ENCODE measurements at regions not wholly inside any gene's neighbourhood (a gene's known extent, or its start where the extent isn't known, plus 50 kb on each side); places are given as distances from the start of the nearest gene placed in this dataset.

DNA sequence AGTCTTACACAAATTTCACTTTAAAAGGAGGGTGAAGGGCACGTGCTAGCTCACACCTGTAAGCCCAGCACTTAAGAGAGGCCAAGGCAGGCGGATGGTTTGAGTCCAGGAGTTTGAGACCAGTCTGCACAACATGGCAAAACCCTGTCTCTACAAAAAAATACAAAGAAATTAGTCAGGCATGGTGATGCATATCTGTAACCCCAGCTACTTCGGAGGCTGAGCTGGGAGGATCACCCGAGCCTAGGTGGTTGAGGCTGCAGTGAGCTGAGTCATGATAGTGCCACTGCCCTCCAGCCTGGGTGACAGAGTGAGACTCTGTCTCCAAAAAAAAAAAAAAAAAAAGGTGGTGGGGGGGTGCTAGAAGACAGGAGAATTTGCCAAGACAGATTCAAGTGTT lies 237.3 kb upstream of the KLF14 start:
- DNase-seq, result no peak

GRCh38 chr7:130972201-130972600 lies 238.2 kb upstream of the KLF14 start:
- DNase-seq, result no peak

DNA sequence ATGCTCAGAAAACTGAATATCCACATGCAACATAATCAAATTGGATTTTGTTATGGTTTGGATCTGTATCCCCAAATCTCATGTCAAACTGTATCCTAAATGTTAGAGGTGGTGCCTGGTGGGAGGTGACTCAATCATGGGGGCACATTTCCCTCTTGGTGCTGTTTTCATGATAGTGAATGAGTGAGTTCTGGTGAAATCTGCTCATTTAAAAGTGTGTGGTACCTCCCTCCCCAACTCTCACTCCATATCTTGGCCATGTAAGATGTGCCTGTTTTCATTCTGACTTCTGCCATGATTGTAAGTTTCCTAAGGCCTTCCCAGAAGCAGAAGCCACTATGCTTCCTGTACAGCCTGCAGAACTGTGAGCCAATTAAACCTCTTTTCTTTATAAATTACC lies 239.6 kb upstream of the KLF14 start:
- no peak for DNase-seq

GRCh38 chr7:130974169-130974568 lies 240.2 kb upstream of the KLF14 start:
- no peak for DNase-seq

GRCh38 chr7:130974794-130975193 lies 240.8 kb upstream of the KLF14 start:
- DNase-seq, result no peak

GRCh38 chr7:130975731-130976130 lies 241.7 kb upstream of the KLF14 start:
- no peak for DNase-seq

GRCh38 chr7:130982160-130982638 lies 248.2 kb upstream of the KLF14 start:
- DNase-seq, result no peak

DNA sequence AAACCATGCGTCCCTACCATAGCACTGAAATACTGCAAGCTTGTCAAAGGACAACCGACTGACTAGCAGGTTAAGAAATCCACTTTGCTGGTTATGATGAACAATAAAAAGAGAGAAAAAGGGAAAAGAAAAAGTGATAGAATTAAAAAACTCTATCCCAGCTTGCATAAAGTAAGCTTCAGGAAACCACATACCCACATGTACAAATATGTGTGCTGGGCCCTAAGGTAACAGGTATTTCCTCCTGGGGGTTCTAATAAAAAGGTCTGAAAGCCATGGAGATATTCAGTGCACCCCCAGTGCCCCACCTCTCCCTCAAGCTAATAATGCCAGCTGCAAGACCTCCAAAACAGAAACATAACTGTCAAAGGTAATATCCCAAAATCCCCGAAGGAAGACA lies 248.6 kb upstream of the KLF14 start:
- DNase-seq, result no peak

DNA sequence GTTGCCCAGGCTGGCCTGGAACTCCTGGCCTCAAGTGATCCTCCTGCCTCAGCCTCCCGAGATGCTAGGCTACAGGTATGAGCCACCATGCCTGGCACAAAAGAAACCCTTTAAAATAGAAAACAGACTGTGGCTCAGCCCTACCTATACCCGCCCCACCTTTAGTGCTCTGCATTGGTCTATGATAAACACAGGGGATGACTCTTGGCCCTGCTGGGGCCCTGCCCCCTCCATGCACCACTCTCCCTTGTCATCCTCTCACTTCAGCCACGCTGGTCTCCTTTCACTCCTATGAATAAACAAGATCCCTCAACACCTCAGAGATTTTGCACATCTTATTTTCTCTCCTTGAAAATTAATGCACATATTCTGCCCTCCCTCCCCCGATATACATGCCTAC lies 251.4 kb upstream of the KLF14 start:
- no peak for DNase-seq

DNA sequence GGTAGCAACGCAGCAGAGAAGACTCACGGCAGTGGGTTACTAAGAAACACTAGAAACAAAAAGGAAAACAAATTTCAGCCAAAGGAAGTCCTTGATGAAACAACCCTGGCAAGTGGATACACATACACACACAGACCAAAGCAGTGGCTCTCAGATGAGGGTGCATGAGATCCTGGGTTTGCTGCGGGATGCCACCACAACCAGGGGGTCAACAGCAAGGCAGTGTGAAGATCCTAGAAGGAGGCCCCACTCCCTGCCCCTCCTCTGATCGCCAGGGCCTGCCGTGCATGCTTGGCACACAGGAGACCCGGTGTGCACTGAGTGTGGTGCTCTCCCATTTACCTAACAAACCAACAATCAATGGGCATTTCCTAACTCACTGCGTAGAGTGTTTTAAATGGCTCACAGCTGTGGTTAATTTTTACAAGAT lies 252.3 kb upstream of the KLF14 start:
- DNase-seq, result no peak

- DNase-seq, result no peak
Measured at GRCh38 chr7:130987092-130987491, 253.1 kb upstream of the KLF14 start.

- DNase-seq, result no peak
Measured at GRCh38 chr7:130988443-130988842, 254.4 kb upstream of the KLF14 start.

DNA sequence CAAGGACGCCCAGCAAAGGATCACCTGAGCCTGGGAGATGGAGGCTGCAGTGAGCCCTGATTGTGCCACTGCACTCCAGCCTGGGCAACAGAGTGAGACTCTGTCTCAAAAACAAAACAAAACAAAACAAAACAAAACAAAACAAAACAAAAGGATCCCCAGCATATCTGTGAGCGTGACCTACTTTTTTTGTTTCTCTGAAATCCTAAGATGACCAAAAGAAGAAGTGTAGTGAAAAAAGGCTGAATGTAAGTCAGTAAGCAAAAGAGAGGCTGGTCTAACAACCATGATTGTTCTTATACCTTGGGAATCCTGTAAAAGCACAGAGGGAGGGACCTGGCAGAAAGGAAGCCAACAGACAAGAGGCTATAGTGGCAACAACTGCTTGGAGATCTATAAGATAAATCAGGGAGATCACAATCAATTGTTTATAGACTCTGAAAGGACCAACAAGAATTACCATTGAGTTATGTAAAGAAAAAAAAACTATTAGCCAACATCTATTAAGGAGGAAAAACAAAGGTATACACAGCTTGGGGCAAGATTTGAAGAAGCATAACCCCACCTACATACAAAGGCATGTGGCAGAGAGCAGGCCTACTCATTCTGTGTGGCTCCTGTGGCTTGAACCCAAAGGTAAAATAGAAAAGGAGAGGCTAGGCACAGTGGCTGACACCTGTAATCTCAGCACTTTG lies 255.2 kb upstream of the KLF14 start:
- no peak for DNase-seq

DNA sequence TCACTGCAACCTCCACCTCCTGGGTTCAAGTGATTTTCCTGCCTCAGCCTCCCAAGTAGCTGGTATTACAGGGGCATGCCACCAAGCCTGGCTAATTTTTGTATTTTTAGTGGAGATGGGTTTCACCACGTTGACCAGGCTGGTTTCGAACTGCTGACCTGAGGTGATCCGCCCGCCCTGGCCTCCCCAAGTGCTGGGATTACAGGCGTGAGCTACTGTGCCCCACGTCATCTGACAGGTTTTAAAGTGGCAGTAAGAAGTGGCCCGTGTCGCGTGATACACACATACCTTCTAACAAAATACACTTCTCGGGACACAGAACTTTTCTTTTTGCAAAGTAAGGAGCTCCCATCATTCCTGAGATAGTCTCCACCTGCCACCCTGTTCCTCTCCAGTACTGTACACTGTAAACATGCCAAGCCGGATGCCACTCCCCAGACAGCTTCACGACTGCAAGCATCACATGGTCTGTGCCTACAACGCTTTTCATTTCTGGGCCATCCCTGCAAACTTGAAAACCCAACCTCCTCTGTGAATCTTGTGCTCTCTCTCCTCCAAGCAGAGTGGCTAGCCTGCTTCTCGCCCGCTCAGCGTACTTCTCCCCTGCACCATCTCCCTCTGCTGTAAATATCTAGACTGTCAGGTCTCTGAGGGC lies 256.3 kb upstream of the KLF14 start:
- DNase-seq, result no peak

GRCh38 chr7:130993671-130994365 lies 259.8 kb upstream of the KLF14 start:
- no peak for DNase-seq

- no peak for DNase-seq
Measured at GRCh38 chr7:130994378-130995115, 260.5 kb upstream of the KLF14 start.

GRCh38 chr7:130995252-130996081 lies 261.5 kb upstream of the KLF14 start:
- DNase-seq, result no peak

- no peak for DNase-seq
Measured at GRCh38 chr7:130996205-130996832, 262.3 kb upstream of the KLF14 start.

DNA sequence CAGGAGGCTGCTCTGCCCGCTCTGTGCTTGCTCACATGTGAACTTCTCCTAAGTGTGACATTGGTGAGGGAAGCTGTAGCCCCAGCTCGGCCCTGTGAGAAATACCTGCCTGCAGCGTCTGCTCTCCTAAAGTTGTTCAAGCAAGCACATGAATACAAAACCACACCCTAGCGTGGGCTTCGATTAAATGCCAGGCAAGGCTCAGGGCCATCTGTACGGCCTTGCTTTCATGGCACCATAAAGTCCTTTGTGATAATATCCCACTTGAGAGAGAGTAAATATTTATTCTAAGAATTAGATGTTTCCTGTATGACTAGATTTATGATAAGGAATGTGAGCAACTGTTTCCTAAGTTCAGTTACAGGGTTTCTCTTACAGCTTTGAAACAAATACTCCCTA lies 262.8 kb upstream of the KLF14 start:
- no peak for DNase-seq

DNA sequence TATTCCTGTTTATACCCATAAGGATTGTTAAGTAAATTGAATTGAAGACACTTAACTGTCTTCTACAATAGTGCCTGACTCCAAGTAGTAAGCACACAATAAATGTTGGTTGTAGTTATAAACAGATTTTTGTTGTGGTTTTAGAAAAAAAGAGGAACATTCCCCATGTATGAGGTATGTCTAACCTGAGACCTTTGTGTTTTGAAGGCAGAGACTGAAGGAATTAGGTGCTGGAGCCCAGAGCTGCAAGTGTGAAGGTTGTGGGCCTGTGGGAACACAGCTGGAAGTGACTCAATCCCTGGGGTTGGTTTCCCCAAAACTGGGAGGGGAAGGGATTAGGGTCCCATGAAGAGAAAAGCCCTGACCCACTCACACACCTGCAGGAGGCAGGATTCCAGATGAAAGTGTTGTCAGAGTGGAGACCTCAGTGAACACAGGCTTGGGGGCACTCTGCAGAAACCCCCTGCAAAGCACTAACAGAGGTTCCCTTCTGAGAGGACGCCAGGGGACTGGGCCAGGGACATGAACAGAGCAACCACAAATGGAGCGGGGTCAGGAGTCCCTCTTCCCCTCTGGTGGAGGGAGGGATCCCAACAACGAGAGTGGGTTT lies 265.1 kb upstream of the KLF14 start:
- no peak for DNase-seq

DNA sequence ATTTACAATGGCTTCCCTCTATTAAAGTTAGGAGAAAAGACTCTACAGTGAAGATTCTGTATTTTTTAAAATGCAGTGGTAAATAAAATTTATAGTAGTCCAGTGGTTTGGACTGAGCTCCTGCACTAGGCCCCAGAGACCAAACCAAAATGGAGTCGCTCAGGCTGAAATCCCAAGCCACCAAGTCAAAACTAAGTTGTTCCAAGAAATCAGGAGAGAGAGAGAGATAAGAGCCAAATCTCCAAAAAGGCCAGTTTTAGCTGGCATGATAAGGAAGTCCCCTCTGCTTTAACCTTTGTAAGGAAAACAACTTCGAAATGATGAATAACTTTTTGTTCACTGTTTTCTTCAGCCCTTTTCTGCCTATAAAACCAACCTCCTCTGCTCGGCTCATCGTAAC lies 265.9 kb upstream of the KLF14 start:
- no peak for DNase-seq

Data from activated gamma-delta T cell (primary cell).